K562 (cell line): ENCODE measurements at regions not wholly inside any gene's neighbourhood (a gene's known extent, or its start where the extent isn't known, plus 50 kb on each side); places are given as distances from the start of the nearest gene placed in this dataset.

Source experiments
- ATAC-seq: fragments of 200-7000 bp; cut with Tn5 transposase; 3 replicates; pipeline ENCODE4 v1.9.1; 2020; ENCODE audit warnings: moderate library complexity
- BruUV-seq: library from RNA; stranded (reverse); fragments of 400-500 nt; replicated peaks from 2 replicates; lab custom pipeline; 2021; lab: Mats Ljungman, UMichigan
- CTCF ChIA-PET: fragments of 300-600 bp; formaldehyde crosslinking; extraction: SDS; loops from one replicate; lab custom pipeline; 2021; ENCODE audit warnings: low intra/inter-chr PET ratio; lab: Yijun Ruan, JAX
- POLR2A ChIA-PET: fragments of 300-600, 350-650 bp; sonication (Branson Sonifier 250); formaldehyde crosslinking; extraction: SDS; loops from one replicate; lab custom pipeline; 2021; ENCODE audit warnings: antibody characterized with exemption, inconsistent platforms; lab: Yijun Ruan, JAX
- DNase-seq, 4 experiments: peaks; one replicate each; pipeline versions ENCODE4 v3.0.0 to v3.0.0-alpha.2; 2011 to 2018; ENCODE audit warnings: low spot score in 3 of 4, mixed read lengths in 3 of 4; ENCODE audit errors: extremely low read depth in 1 of 4
- FAIRE-seq: peaks from 2 replicates; lab custom pipeline; 2011; peaks lifted over from hg19 to GRCh38; lab: Jason Lieb, UNC
- H2AFZ ChIP-seq: 2 replicates; pipeline ENCODE4 v1.6.0; 2011; ENCODE audit warnings: low read depth, low read length, control low read depth, inconsistent platforms
- H3K27ac ChIP-seq: fragments of 200-600 bp; 3 replicates; pipeline ENCODE4 v1.8.0; 2011; ENCODE audit warnings: low read depth, mild to moderate bottlenecking, control low read depth, inconsistent platforms, low read length, moderate library complexity, mixed read lengths; ENCODE audit errors: extremely low read depth
- H3K27me3 ChIP-seq, 2 experiments: fragments of 300-600 bp in 1 of 2; 2 replicates in 1 of 2; 3 replicates in 1 of 2; pipeline versions ENCODE4 v1.6.0 to v1.8.0; 2011; ENCODE audit warnings: inconsistent platforms in 2 of 2, low read length in 2 of 2, mild to moderate bottlenecking in 1 of 2, mixed read lengths in 1 of 2, moderate library complexity in 1 of 2; ENCODE audit not compliant: control insufficient read depth in 2 of 2, insufficient read depth in 2 of 2
- H3K36me3 ChIP-seq: fragments of 300-600 bp; 3 replicates; pipeline ENCODE4 v1.8.0; 2011; ENCODE audit warnings: mild to moderate bottlenecking, low read length, inconsistent platforms; ENCODE audit not compliant: control insufficient read depth, insufficient read depth
- H3K4me1 ChIP-seq, 2 experiments: fragments of 200-600 bp in 1 of 2; replicated peaks in 1 of 2; 2 replicates in 1 of 2; 3 replicates in 1 of 2; pipeline versions ENCODE4 v1.5.1 to v1.8.0; 2011; ENCODE audit warnings: inconsistent platforms in 2 of 2, low read length in 2 of 2, mild to moderate bottlenecking in 1 of 2, mixed read lengths in 1 of 2, moderate library complexity in 1 of 2; ENCODE audit not compliant: control insufficient read depth in 2 of 2, insufficient read depth in 2 of 2
- H3K4me2 ChIP-seq: 2 replicates; pipeline ENCODE4 v1.6.1; 2011; ENCODE audit warnings: low read length, control low read depth, inconsistent platforms, mixed read lengths; ENCODE audit not compliant: insufficient read depth
- H3K4me3 ChIP-seq: fragments of 200-600 bp; sonication (generic), shearing (Covaris generic); 2 replicates; pipeline ENCODE4 v1.5.1; 2016; ENCODE audit warnings: control low read depth, inconsistent platforms
- H3K79me2 ChIP-seq: fragments of 200-600 bp; 3 replicates; pipeline ENCODE4 v1.8.0; 2011; ENCODE audit warnings: low read length, inconsistent platforms; ENCODE audit not compliant: control insufficient read depth, insufficient read depth
- H3K9ac ChIP-seq, 2 experiments: 2 replicates each; pipeline versions ENCODE4 v1.6.0 to v1.6.1; 2011; ENCODE audit warnings: low read depth in 2 of 2, low read length in 2 of 2, control low read depth in 1 of 2, inconsistent platforms in 1 of 2, mild to moderate bottlenecking in 1 of 2, mixed read lengths in 1 of 2; ENCODE audit not compliant: insufficient read depth in 1 of 2
- H3K9me1 ChIP-seq: one replicate; pipeline ENCODE4 v1.6.0; 2011; ENCODE audit warnings: inconsistent platforms, mild to moderate bottlenecking, low read length, moderate library complexity; ENCODE audit not compliant: control insufficient read depth, insufficient read depth
- H3K9me3 ChIP-seq: replicated peaks from 2 replicates; pipeline ENCODE4 v1.5.1; 2011; ENCODE audit warnings: low read depth, low read length, inconsistent platforms; ENCODE audit not compliant: control insufficient read depth, insufficient read depth
- H4K20me1 ChIP-seq: replicated peaks from 2 replicates; pipeline ENCODE4 v1.6.1; 2011; ENCODE audit warnings: low read length, inconsistent platforms, mixed read lengths; ENCODE audit not compliant: control insufficient read depth, insufficient read depth
- ELF4 ChIP-seq: fragments of 450-650 bp; formaldehyde crosslinking; IDR thresholded peaks from 2 replicates; pipeline ENCODE4 v1.4.0; 2022; ENCODE audit warnings: missing genetic modification characterization
- ERF ChIP-seq: fragments of 450-650 bp; formaldehyde crosslinking; IDR thresholded peaks from 2 replicates; pipeline ENCODE4 v1.4.0; 2020; ENCODE audit warnings: mild to moderate bottlenecking, mixed read lengths
- ETV1 ChIP-seq: fragments of 450-650 bp; conservative IDR thresholded peaks from 2 replicates; pipeline ENCODE4 v1.6.1; 2016; ENCODE audit warnings: missing genetic modification characterization, control low read depth, low read depth, missing compliant biosample characterization
- EZH2 ChIP-seq: IDR thresholded peaks from 2 replicates; pipeline ENCODE4 v1.6.1; 2012; ENCODE audit warnings: low read depth, mild to moderate bottlenecking, inconsistent platforms, low read length, borderline replicate concordance
- KDM4B ChIP-seq, 2 experiments: fragments of 450-650 bp in 1 of 2; sonication (generic) in 1 of 2; IDR thresholded peaks; 2 replicates each; pipeline ENCODE4 v1.6.1; 2016 to 2017; ENCODE audit warnings: borderline replicate concordance in 2 of 2, antibody characterized with exemption in 1 of 2, low read depth in 1 of 2, mild to moderate bottlenecking in 1 of 2
- MEF2A ChIP-seq: IDR thresholded peaks from 2 replicates; pipeline ENCODE4 v1.6.1; 2011; ENCODE audit warnings: low read depth, mild to moderate bottlenecking, low read length, moderate library complexity; ENCODE audit not compliant: control insufficient read depth
- NKRF ChIP-seq: fragments of 450-650 bp; IDR thresholded peaks from 2 replicates; pipeline ENCODE4 v1.6.1; 2016; ENCODE audit warnings: borderline replicate concordance
- PHF21A ChIP-seq: fragments of 450-650 bp; IDR thresholded peaks from 2 replicates; pipeline ENCODE4 v1.6.1; 2017; ENCODE audit warnings: low read depth, borderline replicate concordance
- PTBP1 ChIP-seq: fragments of 200-400 bp; formaldehyde crosslinking; IDR thresholded peaks from 2 replicates; pipeline ENCODE4 v1.6.1; 2017; ENCODE audit warnings: low read depth, low read length
- RBFOX2 ChIP-seq: fragments of 200-400 bp; formaldehyde crosslinking; IDR thresholded peaks from 2 replicates; pipeline ENCODE4 v1.6.1; 2017; ENCODE audit warnings: low read depth, mild to moderate bottlenecking, low read length, moderate library complexity
- TARDBP ChIP-seq: fragments of 450-650 bp; IDR thresholded peaks from 2 replicates; pipeline ENCODE4 v1.6.1; 2016
- TCF7L2 ChIP-seq: fragments of 150-350 bp; IDR thresholded peaks from 2 replicates; pipeline ENCODE4 v1.6.1; 2016; ENCODE audit warnings: low read depth, mild to moderate bottlenecking, low read length, moderate library complexity
- TRIM25 ChIP-seq: fragments of 450-650 bp; IDR thresholded peaks from 2 replicates; pipeline ENCODE4 v1.7.0; 2016; ENCODE audit warnings: borderline replicate concordance
- ZEB2 ChIP-seq: fragments of 450-650 bp; IDR thresholded peaks from 2 replicates; pipeline ENCODE4 v1.6.1; 2016
- WGBS: fragments of 100-300 bp; shearing (Covaris generic); methylation state at CpG from one replicate; pipeline ENCODE4 v1.1.6; 2016; ENCODE audit warnings: low coverage, mixed read lengths; ENCODE audit not compliant: insufficient coverage; ENCODE audit errors: missing lambda C conversion rate; 5-methylcytosine and 5-hydroxymethylcytosine counted together
- in situ Hi-C: fragments of 300-500 bp; cut with MboI; formaldehyde crosslinking; loops from 4 replicates; pipeline ENCODE4 v1.15.0; 2018; ENCODE audit warnings: inconsistent platforms, mixed read lengths
- intact Hi-C: fragments of 100-400 bp; cut with micrococcal nuclease; formaldehyde crosslinking; loops from 2 replicates; pipeline ENCODE4 v1.14.2; 2022

- WGBS, result 0% methylated on average over 1 of the region's 1 CpG
- H3K4me3 ChIP-seq, result no peak overlapping the region
- no TSS peak for BruUV-seq
- no peaks in the 10 kb centered on the region for H3K9me3 ChIP-seq
- FAIRE-seq (no peak), DNase-seq (no peak), ATAC-seq (no peak)
- H3K4me2 ChIP-seq, result no peak overlapping the region
- TF ChIP-seq RBFOX2 (no peak), PTBP1 (no peak), ERF (no peak), MEF2A (no peak), ELF4 (no peak), EZH2 (no peak), ZEB2 (no peak), PHF21A (no peak)
- CTCF ChIA-PET, result no interaction called here
- POLR2A ChIA-PET, result no interaction called here
- H3K27ac ChIP-seq, result no peak overlapping the region
- intact Hi-C loops (no loop called here), in situ Hi-C loops (no loop called here)
- H3K27me3 ChIP-seq, result no peaks in the 10 kb centered on the region
- H3K9me1 ChIP-seq, result no peaks in the 10 kb centered on the region
- H4K20me1 ChIP-seq, result no peaks in the 10 kb centered on the region
- H3K9ac ChIP-seq, result no peak overlapping the region
- no peaks in the 10 kb centered on the region for H3K36me3 ChIP-seq
- no peak overlapping the region for H2AFZ ChIP-seq
- H3K4me1 ChIP-seq, result no peaks in the 10 kb centered on the region
- H3K79me2 ChIP-seq, result no peaks in the 10 kb centered on the region
Observed at GRCh38 chr10:81414038-81414437, 461.0 kb upstream of the NRG3 start.

- in situ Hi-C loops, result no loop called here
- no peak for TF ChIP-seq TARDBP
- no peak for TF ChIP-seq NKRF
- no peak for TF ChIP-seq TCF7L2
- TF ChIP-seq TRIM25, result no peak
- TF ChIP-seq ETV1, result no peak
- TF ChIP-seq KDM4B (IDR thresholded peaks at IDR 0.05; ENCODE audit: borderline replicate concordance in 2 of 2, low read depth in 1 of 2), result no peak
- H3K4me1 ChIP-seq, result no peaks in the 10 kb centered on the region
- H3K27me3 ChIP-seq, result no peaks in the 10 kb centered on the region
- no peaks in the 10 kb centered on the region for H3K79me2 ChIP-seq
- H3K4me3 ChIP-seq, result no peak overlapping the region
- no peaks in the 10 kb centered on the region for H3K36me3 ChIP-seq
- H3K9ac ChIP-seq, result no peak overlapping the region
- ATAC-seq (no peak), DNase-seq (no peak), FAIRE-seq (no peak)
- ChIA-PET CTCF (no interaction called here), POLR2A (no interaction called here)
- no peaks in the 10 kb centered on the region for H3K9me3 ChIP-seq
- no peaks in the 10 kb centered on the region for H4K20me1 ChIP-seq
- no peak overlapping the region for H3K27ac ChIP-seq
- H2AFZ ChIP-seq, result no peak overlapping the region
- BruUV-seq, result no TSS peak
- H3K9me1 ChIP-seq, result no peaks in the 10 kb centered on the region
- no peak overlapping the region for H3K4me2 ChIP-seq
- intact Hi-C loops, result no loop called here
Observed at GRCh38 chr10:81426722-81427121, 448.3 kb upstream of the NRG3 start.
